GM23338 (cell line): ENCODE measurements at regions not wholly inside any gene's neighbourhood (a gene's known extent, or its start where the extent isn't known, plus 50 kb on each side); places are given as distances from the start of the nearest gene placed in this dataset.
A peak's percentile ranks its signal among the peaks of the same experiment; 100 is the strongest.

Source experiments
- ATAC-seq: fragments of 200-7000 bp; cut with Tn5 transposase; 3 replicates; pipeline ENCODE4 v1.9.1; 2020
- DNase-seq: peaks from one replicate; pipeline ENCODE4 v3.0.0-alpha.2; 2015; ENCODE audit warnings: low spot score
- H2AFZ ChIP-seq: fragments of 200-600 bp; sonication (generic); 2 replicates; pipeline ENCODE4 v1.8.0; 2016; ENCODE audit warnings: antibody characterized with exemption, mild to moderate bottlenecking, moderate library complexity
- H3F3A ChIP-seq: fragments of 200-600 bp; sonication (generic); replicated peaks from 2 replicates; pipeline ENCODE4 v1.8.0; 2017; ENCODE audit warnings: antibody characterized with exemption, mixed run types, low read depth
- H3K27ac ChIP-seq: fragments of 200-600 bp; sonication (generic); 2 replicates; pipeline ENCODE4 v1.6.1; 2016; ENCODE audit warnings: low read depth
- H3K27me3 ChIP-seq: fragments of 200-600 bp; sonication (generic); 2 replicates; pipeline ENCODE4 v1.8.0; 2016; ENCODE audit warnings: mild to moderate bottlenecking, mixed run types, moderate library complexity; ENCODE audit not compliant: insufficient read depth
- H3K36me3 ChIP-seq: fragments of 200-600 bp; sonication (generic); 2 replicates; pipeline ENCODE4 v1.8.0; 2016; ENCODE audit warnings: mild to moderate bottlenecking; ENCODE audit not compliant: insufficient read depth
- H3K4me1 ChIP-seq: fragments of 200-600 bp; sonication (generic); 2 replicates; pipeline ENCODE4 v1.8.0; 2016; ENCODE audit warnings: mild to moderate bottlenecking, moderate library complexity; ENCODE audit not compliant: insufficient read depth
- H3K4me2 ChIP-seq: fragments of 200-600 bp; sonication (generic); 2 replicates; pipeline ENCODE4 v1.7.1; 2017; ENCODE audit warnings: mixed run types
- H3K4me3 ChIP-seq: fragments of 200-600 bp; sonication (generic); 2 replicates; pipeline ENCODE4 v1.6.1; 2016; ENCODE audit warnings: mixed run types
- H3K79me2 ChIP-seq: fragments of 200-600 bp; sonication (generic); replicated peaks from 2 replicates; pipeline ENCODE4 v1.8.0; 2017; ENCODE audit warnings: mild to moderate bottlenecking; ENCODE audit not compliant: insufficient read depth
- H3K9me2 ChIP-seq: fragments of 200-600 bp; sonication (generic); 2 replicates; pipeline ENCODE4 v1.8.0; 2017; ENCODE audit not compliant: insufficient read depth
- H4K20me1 ChIP-seq: fragments of 200-600 bp; sonication (generic); replicated peaks from 2 replicates; pipeline ENCODE4 v1.8.0; 2017; ENCODE audit warnings: mild to moderate bottlenecking; ENCODE audit not compliant: insufficient read depth
- H3K27ac Mint-ChIP-seq: 2 replicates; pipeline ENCODE4 v1.8.0; 2020; ENCODE audit warnings: inconsistent platforms, mild to moderate bottlenecking, moderate library complexity, mixed read lengths
- H3K27me3 Mint-ChIP-seq: 3 replicates; pipeline ENCODE4 v1.8.0; 2022; ENCODE audit warnings: low read depth, mild to moderate bottlenecking, moderate library complexity, mixed read lengths, inconsistent platforms; ENCODE audit not compliant: insufficient read depth, poor library complexity
- H3K36me3 Mint-ChIP-seq: 3 replicates; pipeline ENCODE4 v1.8.0; 2021; ENCODE audit warnings: low read depth, mild to moderate bottlenecking, inconsistent platforms, moderate library complexity, mixed read lengths
- H3K4me1 Mint-ChIP-seq: 3 replicates; pipeline ENCODE4 v1.8.0; 2020; ENCODE audit warnings: mild to moderate bottlenecking, inconsistent platforms, mixed read lengths
- H3K4me3 Mint-ChIP-seq: 3 replicates; pipeline ENCODE4 v1.8.0; 2021; ENCODE audit warnings: moderate library complexity, mild to moderate bottlenecking, inconsistent platforms, mixed read lengths
- H3K9me3 Mint-ChIP-seq: 3 replicates; pipeline ENCODE4 v1.8.0; 2020; ENCODE audit warnings: moderate library complexity, mild to moderate bottlenecking, inconsistent platforms, mixed read lengths
- CREB1 ChIP-seq: fragments of 250-450 bp; sonication (Bioruptor Pico); IDR thresholded peaks from 2 replicates; pipeline ENCODE4 v1.5.0; 2020; ENCODE audit warnings: low read depth, mild to moderate bottlenecking, moderate library complexity
- CTCF ChIP-seq, 2 experiments: fragments of 200-600 bp in 1 of 2; sonication (generic) in 1 of 2; conservative IDR thresholded peaks; 2 replicates each; pipeline versions ENCODE4 v1.5.1 to v1.6.1; 2016 to 2017; ENCODE audit warnings: antibody characterized with exemption in 2 of 2, low read depth in 2 of 2, mild to moderate bottlenecking in 2 of 2, moderate library complexity in 1 of 2
- ETS1 ChIP-seq: IDR thresholded peaks from 2 replicates; pipeline ENCODE4 v1.6.1; 2016; ENCODE audit warnings: antibody characterized with exemption
- EZH2 ChIP-seq: fragments of 200-600 bp; sonication (generic); IDR thresholded peaks from one replicate; pipeline ENCODE4 v1.8.0; 2017; ENCODE audit warnings: antibody characterized with exemption, mild to moderate bottlenecking, low read depth; ENCODE audit not compliant: unreplicated experiment
- EZH2phosphoT487 ChIP-seq: fragments of 200-600 bp; sonication (generic); IDR thresholded peaks from one replicate; pipeline ENCODE4 v1.8.1; 2018; ENCODE audit warnings: antibody characterized with exemption; ENCODE audit not compliant: unreplicated experiment
- JUNB ChIP-seq: IDR thresholded peaks from one replicate; pipeline ENCODE4 v1.6.1; 2016; ENCODE audit warnings: antibody characterized with exemption; ENCODE audit not compliant: unreplicated experiment
- NANOG ChIP-seq: IDR thresholded peaks from 2 replicates; pipeline ENCODE4 v1.6.1; 2016; ENCODE audit warnings: antibody characterized with exemption, borderline replicate concordance
- POLR2AphosphoS5 ChIP-seq: IDR thresholded peaks from 2 replicates; pipeline ENCODE4 v1.6.1; 2016; ENCODE audit warnings: antibody characterized with exemption, low read depth
- REST ChIP-seq: IDR thresholded peaks from one replicate; pipeline ENCODE4 v1.6.1; 2018; ENCODE audit warnings: antibody characterized with exemption; ENCODE audit not compliant: unreplicated experiment
- STAT1 ChIP-seq: IDR thresholded peaks from one replicate; pipeline ENCODE4 v1.6.1; 2016; ENCODE audit warnings: antibody characterized with exemption; ENCODE audit not compliant: unreplicated experiment
- ZNF114 ChIP-seq: fragments of 250-450 bp; sonication (Bioruptor Pico); IDR thresholded peaks from 2 replicates; pipeline ENCODE4 v1.5.0; 2020; ENCODE audit warnings: mild to moderate bottlenecking, moderate library complexity
- ZNF331 ChIP-seq: fragments of 250-450 bp; sonication (Bioruptor Pico); IDR thresholded peaks from 2 replicates; pipeline ENCODE4 v1.5.0; 2020; ENCODE audit warnings: low read depth, mild to moderate bottlenecking, moderate library complexity
- ZNF462 ChIP-seq: fragments of 250-450 bp; sonication (Bioruptor Pico); IDR thresholded peaks from 2 replicates; pipeline ENCODE4 v1.5.0; 2020; ENCODE audit warnings: mild to moderate bottlenecking, moderate library complexity

- Mint-ChIP-seq H3K9me3 (no peaks in the 10 kb centered on the region), H3K27me3 (peaks cover 1% of the 10 kb centered on the region), H3K36me3 (no peaks in the 10 kb centered on the region), H3K4me3 (no peak overlapping the region), H3K4me1 (peaks cover 5% of the 10 kb centered on the region; the same call in 2 of the 3 replicates), H3K27ac (no peak overlapping the region)
- Histone ChIP-seq H4K20me1 (no peaks in the 10 kb centered on the region), H3F3A (no peaks in the 10 kb centered on the region), H3K4me1 (no peaks in the 10 kb centered on the region), H3K79me2 (no peaks in the 10 kb centered on the region), H3K27me3 (no peaks in the 10 kb centered on the region), H3K36me3 (no peaks in the 10 kb centered on the region), H3K9me2 (no peaks in the 10 kb centered on the region; the same call in none of the 2 replicates), H2AFZ (0 out of 2 replicates have a peak overlapping the region, but pooled peaks have one; percentile 25), H3K4me2 (no peak overlapping the region), H3K27ac (no peak overlapping the region), H3K4me3 (no peak overlapping the region)
- TF ChIP-seq POLR2AphosphoS5 = no peak
- TF ChIP-seq ZNF331 (CRISPR knock-in tag) = no peak
- TF ChIP-seq ZNF462 (CRISPR knock-in tag) = no peak
- no peak for TF ChIP-seq REST
- no peak for TF ChIP-seq NANOG
- no peak for TF ChIP-seq JUNB
- TF ChIP-seq CTCF (conservative IDR thresholded peaks at IDR 0.05; ENCODE audit: low read depth in 2 of 2) = no peak
- TF ChIP-seq ETS1 = no peak
- TF ChIP-seq CREB1 (CRISPR knock-in tag) = no peak
- TF ChIP-seq STAT1 = no peak
- TF ChIP-seq ZNF114 (CRISPR knock-in tag) = no peak
- TF ChIP-seq EZH2phosphoT487 = no peak
- no peak for TF ChIP-seq EZH2
- ATAC-seq = peak; percentile 47
- DNase-seq = no peak
Measured at GRCh38 chr14:97977651-97978261, 1180.6 kb downstream of the VRK1 start.
